GM18873 (cell line): ENCODE measurements at regions not wholly inside any gene's neighbourhood (a gene's known extent, or its start where the extent isn't known, plus 50 kb on each side); places are given as distances from the start of the nearest gene placed in this dataset.

Experiments used
- ATAC-seq: cut with Tn5 transposase; IDR thresholded peaks from one replicate; pipeline ENCODE4 v1.9.1; 2021; ENCODE audit warnings: mild to moderate bottlenecking, moderate library complexity, moderate number of reproducible peaks; ENCODE audit not compliant: unreplicated experiment, low FRiP score

- ATAC-seq = no peak
Observed at GRCh38 chr22:48982321-48982905, 845.3 kb downstream of the BRD1 start.

- ATAC-seq = no peak
Observed at GRCh38 chr22:48981371-48982061, 846.2 kb downstream of the BRD1 start.

GRCh38 chr22:48980918-48981317, 846.8 kb downstream of the BRD1 start:
- ATAC-seq = no peak

GRCh38 chr22:48980409-48980808, 847.3 kb downstream of the BRD1 start:
- ATAC-seq = no peak

- no peak for ATAC-seq
Observed at GRCh38 chr22:48979482-48979881, 848.2 kb downstream of the BRD1 start.

- ATAC-seq = no peak
Observed at GRCh38 chr22:48976556-48977535, 850.8 kb downstream of the BRD1 start.

- ATAC-seq = no peak
Observed at GRCh38 chr22:48975886-48976285, 851.8 kb downstream of the BRD1 start.

GRCh38 chr22:48975316-48975741, 852.3 kb downstream of the BRD1 start:
- no peak for ATAC-seq

GRCh38 chr22:48974443-48975315, 853.0 kb downstream of the BRD1 start:
- no peak for ATAC-seq

GRCh38 chr22:48973694-48974041, 854.0 kb downstream of the BRD1 start:
- ATAC-seq = no peak

- no peak for ATAC-seq
Observed at GRCh38 chr22:48972979-48973693, 854.5 kb downstream of the BRD1 start.

GRCh38 chr22:48968201-48968959, 859.3 kb downstream of the BRD1 start:
- no peak for ATAC-seq

GRCh38 chr22:48963405-48963804, 864.3 kb downstream of the BRD1 start:
- no peak for ATAC-seq

GRCh38 chr22:48961705-48962104, 866.0 kb downstream of the BRD1 start:
- no peak for ATAC-seq

- ATAC-seq = no peak
Observed at GRCh38 chr22:48960980-48961660, 866.6 kb downstream of the BRD1 start.

GRCh38 chr22:48960576-48960975, 867.1 kb downstream of the BRD1 start:
- no peak for ATAC-seq

- no peak for ATAC-seq
Observed at GRCh38 chr22:48959496-48959895, 868.2 kb downstream of the BRD1 start.

- no peak for ATAC-seq
Observed at GRCh38 chr22:48957987-48958321, 869.7 kb downstream of the BRD1 start.
